Inflammatory macrophage treated with lipopolysaccharide for 4 hours (primary cell): ENCODE measurements at regions not wholly inside any gene's neighbourhood (a gene's known extent, or its start where the extent isn't known, plus 50 kb on each side); places are given as distances from the start of the nearest gene placed in this dataset.
"Not testable (repeated sequence)": the region's sequence is repeated elsewhere in the genome, so short reads cannot be mapped to it uniquely, and the experiment has no call there.

Experiments
- DNase-seq: peaks from one replicate; pipeline ENCODE4 v3.0.0-alpha.2; 2020

DNA sequence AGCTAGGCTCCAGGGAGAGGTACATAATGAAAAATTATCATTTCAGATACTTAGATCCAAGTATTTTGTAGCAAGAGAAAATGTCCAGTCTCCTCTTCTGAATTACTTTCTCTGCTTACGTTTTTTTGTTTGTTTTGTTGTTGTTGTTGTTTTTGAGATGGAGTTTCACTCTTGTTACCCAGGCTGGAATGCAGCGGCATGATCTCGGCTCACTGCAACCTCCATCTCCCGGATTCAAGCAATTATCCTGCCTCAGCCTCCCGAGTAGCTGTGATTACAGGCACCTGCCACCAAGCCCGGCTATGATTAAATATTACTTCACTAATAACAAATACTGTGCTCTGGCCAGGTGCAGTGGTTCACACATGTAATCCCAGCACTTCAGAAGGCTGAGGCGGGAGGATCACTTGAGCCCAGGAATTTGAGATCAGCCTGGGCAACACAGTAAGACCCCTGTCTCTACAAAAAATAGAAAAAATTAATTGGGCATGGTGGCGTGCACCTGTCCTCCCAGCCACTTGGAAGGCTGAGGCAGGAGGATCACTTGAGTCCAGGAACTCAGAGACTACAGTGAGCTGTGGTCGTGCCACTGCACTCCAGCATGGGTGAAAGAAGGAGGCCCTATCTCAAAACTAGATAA is 155.0 kb upstream of the JARID2 start:
- no peak for DNase-seq

GRCh38 chr6:15096894-15097837 is 148.7 kb upstream of the JARID2 start:
- no peak for DNase-seq

GRCh38 chr6:15101130-15101529 is 144.7 kb upstream of the JARID2 start:
- DNase-seq, result no peak

- DNase-seq, result peak; percentile 65
Observed at GRCh38 chr6:15102241-15102640, 143.6 kb upstream of the JARID2 start.

DNA sequence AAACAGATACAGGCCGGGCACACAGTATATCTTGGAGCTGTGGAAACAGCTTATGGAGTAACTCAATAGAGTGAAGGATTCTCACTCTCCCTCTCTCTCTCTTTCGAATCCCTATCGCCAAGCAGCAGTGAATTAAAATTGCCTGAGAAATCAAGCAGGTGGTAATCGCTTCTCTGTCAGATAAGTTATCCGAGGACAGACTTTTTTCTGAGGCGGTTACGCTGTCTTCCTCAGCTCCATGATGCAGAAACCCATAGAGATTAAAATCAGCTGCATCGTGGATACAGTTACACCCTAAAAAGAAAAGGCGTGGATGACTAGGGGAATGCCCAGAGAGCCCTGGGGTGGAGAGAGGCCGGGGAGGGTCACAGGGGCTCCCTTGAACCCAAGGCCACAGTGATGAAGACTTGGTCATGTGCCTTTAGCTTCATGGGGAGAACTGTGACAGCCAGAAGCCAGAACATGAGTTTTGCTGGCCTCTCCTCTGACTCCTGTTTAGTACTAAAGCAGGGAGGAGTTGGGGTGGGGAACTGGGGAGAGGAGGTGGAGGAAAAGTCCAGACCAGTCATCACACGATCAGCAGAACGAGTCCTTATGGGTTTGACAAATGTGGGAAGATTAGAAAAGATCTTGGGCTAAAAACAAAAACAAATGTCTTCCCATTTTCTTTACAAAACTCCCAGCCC is 138.8 kb upstream of the JARID2 start:
- DNase-seq, result no peak

- DNase-seq, result no peak
Observed at GRCh38 chr6:15107644-15108382, 138.1 kb upstream of the JARID2 start.

DNA sequence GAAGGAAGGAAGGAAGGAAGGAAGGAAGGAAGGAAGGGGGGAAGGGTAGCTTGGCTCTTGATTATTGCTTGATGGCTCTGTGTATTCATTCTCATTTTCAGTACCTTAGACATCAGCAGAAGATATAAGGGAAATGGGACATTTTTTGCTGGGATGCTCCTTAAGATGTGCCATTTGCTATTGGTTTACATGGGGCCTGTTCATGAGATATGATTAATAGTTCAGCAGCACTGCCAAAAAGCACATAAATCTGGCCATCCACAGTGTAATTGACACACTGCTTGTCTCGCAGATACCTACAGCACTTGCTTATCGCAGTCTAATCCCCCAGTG is 137.5 kb upstream of the JARID2 start:
- no peak for DNase-seq

GRCh38 chr6:15109338-15110090 is 136.4 kb upstream of the JARID2 start:
- peak; percentile 50 for DNase-seq

- no peak for DNase-seq
Observed at GRCh38 chr6:15110726-15111354, 135.0 kb upstream of the JARID2 start.

GRCh38 chr6:15111576-15111975 is 134.3 kb upstream of the JARID2 start:
- not testable (repeated sequence) for DNase-seq

- DNase-seq, result no peak
Observed at GRCh38 chr6:15113587-15113986, 132.3 kb upstream of the JARID2 start.

DNA sequence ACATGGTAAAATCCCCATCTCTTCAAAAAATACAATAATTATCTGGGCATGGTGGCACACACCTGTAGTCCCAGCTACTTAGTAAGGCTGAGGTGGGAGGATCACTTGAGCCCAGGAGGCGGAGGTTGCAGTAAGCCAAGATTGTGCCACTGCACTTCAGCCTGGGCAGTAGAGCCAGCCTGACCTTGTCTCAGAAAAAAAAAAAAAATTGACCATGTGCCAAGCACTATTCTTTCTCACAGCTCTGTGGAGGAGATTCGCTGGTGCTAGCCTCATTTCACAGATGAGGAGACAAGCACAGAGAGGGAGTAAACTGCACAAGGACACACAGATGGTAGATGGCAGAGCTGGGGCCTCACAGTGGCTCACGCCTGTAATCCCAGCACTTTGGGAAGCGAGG is 131.8 kb upstream of the JARID2 start:
- DNase-seq, result no peak

DNA sequence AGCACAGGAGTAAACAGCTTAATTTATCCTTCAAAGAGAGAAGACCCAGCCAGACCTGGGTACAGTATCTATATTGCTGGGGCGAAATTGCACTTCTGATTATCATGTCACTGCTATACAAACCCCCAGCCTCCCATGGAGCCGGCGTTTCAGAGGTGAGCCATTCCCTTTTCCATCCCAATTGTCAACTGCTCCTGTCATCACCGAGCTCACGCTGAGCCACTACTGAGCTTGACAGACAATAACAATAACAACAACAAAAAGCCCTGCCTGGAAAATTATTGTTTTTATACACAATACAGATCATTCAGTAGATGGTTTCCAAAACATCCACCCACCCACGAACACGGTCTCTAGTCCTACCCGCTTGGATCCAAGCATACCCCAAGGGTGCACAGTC is 129.0 kb upstream of the JARID2 start:
- no peak for DNase-seq

DNA sequence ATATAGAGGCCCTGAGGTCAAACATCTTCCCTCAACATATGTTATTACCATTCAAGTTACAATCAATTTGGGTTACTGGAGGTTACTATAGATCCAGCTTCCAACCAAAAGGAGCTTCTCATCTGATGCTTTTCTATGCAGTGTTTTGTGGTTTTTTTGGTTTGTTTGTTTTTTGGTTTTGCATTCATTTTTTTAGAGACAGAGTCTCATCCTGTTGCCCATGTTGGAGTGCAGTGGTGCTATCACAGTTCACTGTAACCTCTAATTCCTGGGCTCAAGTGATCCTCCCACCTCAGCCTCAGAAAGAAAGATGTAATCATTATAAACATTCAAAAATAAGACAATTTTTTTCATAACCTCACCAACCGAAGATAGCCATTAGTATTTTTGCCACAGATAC is 124.4 kb upstream of the JARID2 start:
- DNase-seq, result no peak

GRCh38 chr6:15121977-15122550 is 123.8 kb upstream of the JARID2 start:
- DNase-seq, result no peak

DNA sequence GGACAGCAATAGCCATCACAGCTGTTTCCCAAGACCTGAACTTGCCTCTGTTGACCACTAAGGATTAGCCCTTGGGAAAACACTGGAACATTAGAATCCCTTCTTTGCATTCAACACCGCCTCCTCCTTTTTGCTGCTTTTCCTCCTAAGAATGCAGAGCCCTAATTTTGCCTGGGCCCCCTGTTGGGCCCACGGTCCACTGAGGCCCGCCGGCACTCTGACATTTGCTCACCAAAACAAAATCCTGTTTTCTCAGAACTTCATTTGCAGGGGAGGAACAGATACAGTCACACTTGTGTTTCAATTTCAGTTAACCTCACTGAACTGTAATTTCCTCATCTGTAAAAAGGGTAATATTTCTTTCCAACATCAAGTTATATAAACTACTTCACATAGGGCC is 116.0 kb upstream of the JARID2 start:
- DNase-seq, result peak; percentile 77

DNA sequence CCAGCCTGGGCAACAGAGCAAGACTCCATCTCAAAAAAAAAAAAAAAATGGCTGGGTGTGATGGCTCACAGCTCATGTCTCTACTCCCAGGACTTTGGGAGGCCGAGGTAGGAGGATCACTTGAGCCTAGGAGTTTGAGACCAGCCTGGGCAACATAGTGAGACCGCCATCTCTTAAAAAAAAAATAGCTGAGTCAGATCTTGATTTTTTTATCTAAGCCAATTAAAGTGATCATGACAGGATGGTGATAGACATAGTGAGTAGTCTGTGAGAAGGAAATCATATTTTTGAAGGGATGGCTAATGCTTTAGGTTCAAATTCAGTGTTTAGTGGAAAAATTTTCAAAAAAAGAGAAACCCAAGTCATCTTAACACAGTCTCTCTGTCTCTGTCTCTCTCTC is 114.6 kb upstream of the JARID2 start:
- no peak for DNase-seq

- DNase-seq, result no peak
Observed at GRCh38 chr6:15131651-15132061, 114.2 kb upstream of the JARID2 start.

DNA sequence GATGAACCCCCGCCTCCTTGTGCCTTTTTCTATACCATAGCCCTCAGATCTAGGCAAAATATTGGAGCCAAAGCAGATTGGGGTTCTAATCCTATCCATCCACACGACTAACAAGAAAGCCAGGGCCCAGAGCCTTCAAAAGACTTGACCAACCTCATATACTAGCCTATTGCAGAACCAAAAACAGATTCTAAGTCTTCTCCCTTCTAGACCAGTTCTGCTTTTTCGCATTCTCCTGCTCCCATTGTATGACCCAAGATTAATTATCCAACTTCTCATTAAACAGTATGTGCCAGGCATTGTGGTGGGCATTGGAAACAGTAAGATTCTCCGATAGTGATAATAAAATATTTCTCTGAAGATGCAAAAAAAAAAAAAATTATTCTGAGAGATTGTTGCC is 113.7 kb upstream of the JARID2 start:
- DNase-seq, result peak; percentile 35

GRCh38 chr6:15132854-15133670 is 112.8 kb upstream of the JARID2 start:
- peak; percentile 49 for DNase-seq

GRCh38 chr6:15137086-15137485 is 108.8 kb upstream of the JARID2 start:
- no peak for DNase-seq
